WTC11 (cell line): ENCODE measurements at regions not wholly inside any gene's neighbourhood (a gene's known extent, or its start where the extent isn't known, plus 50 kb on each side); places are given as distances from the start of the nearest gene placed in this dataset.

ENCODE experiments used
- ATAC-seq: fragments of 200-7000 bp; cut with Tn5 transposase; 2 replicates; pipeline ENCODE4 v1.10.0; 2021; ENCODE audit warnings: mild to moderate bottlenecking, moderate library complexity
- CTCF ChIA-PET: fragments of 300-600 bp; sonication (Branson Sonifier 250); formaldehyde crosslinking; loops from one replicate; lab custom pipeline; 2021; ENCODE audit warnings: antibody characterized with exemption; lab: Charles Lee
- POLR2A ChIA-PET: fragments of 350-600 bp; sonication (Branson Sonifier 250); formaldehyde crosslinking; loops from one replicate; lab custom pipeline; 2021; ENCODE audit warnings: antibody characterized with exemption; lab: Charles Lee
- DNase-seq: peaks from one replicate; pipeline ENCODE4 v3.0.0; 2021; ENCODE audit warnings: low spot score
- H3K27ac Mint-ChIP-seq: 2 replicates; pipeline ENCODE4 v1.8.0; 2021; ENCODE audit warnings: mixed read lengths
- H3K27me3 Mint-ChIP-seq: 2 replicates; pipeline ENCODE4 v1.8.0; 2021; ENCODE audit warnings: low read depth, mild to moderate bottlenecking, moderate library complexity, mixed read lengths
- H3K36me3 Mint-ChIP-seq: 2 replicates; pipeline ENCODE4 v1.8.0; 2021; ENCODE audit warnings: mixed read lengths
- H3K4me1 Mint-ChIP-seq: 2 replicates; pipeline ENCODE4 v1.8.0; 2022; ENCODE audit warnings: mixed read lengths
- H3K4me3 Mint-ChIP-seq: 2 replicates; pipeline ENCODE4 v1.8.0; 2021; ENCODE audit warnings: mild to moderate bottlenecking, moderate library complexity, mixed read lengths
- H3K9me3 Mint-ChIP-seq: 2 replicates; pipeline ENCODE4 v1.8.0; 2021; ENCODE audit warnings: mixed read lengths
- ESRRA ChIP-seq: sonication (generic); formaldehyde crosslinking; IDR thresholded peaks from 2 replicates; pipeline ENCODE4 v1.8.1; 2022; ENCODE audit warnings: mild to moderate bottlenecking, missing genetic modification reagents, borderline replicate concordance
- FOXJ3 ChIP-seq: sonication (generic); formaldehyde crosslinking; IDR thresholded peaks from 2 replicates; pipeline ENCODE4 v1.9.0; 2021; ENCODE audit warnings: missing genetic modification reagents, mild to moderate bottlenecking, borderline replicate concordance
- FOXP1 ChIP-seq: sonication (generic); formaldehyde crosslinking; IDR thresholded peaks from 2 replicates; pipeline ENCODE4 v1.8.0; 2022; ENCODE audit warnings: missing genetic modification reagents, mild to moderate bottlenecking, moderate library complexity, borderline replicate concordance
- GABPB1 ChIP-seq: sonication (generic); formaldehyde crosslinking; IDR thresholded peaks from 2 replicates; pipeline ENCODE4 v1.8.1; 2023; ENCODE audit warnings: mild to moderate bottlenecking, missing genetic modification reagents
- JAZF1 ChIP-seq: fragments of 250-450 bp; sonication (Bioruptor Pico); IDR thresholded peaks from 2 replicates; pipeline ENCODE4 v1.9.0; 2021; ENCODE audit warnings: moderate library complexity, mild to moderate bottlenecking, inconsistent platforms
- MYBL2 ChIP-seq: sonication (generic); formaldehyde crosslinking; IDR thresholded peaks from 2 replicates; pipeline ENCODE4 v1.8.1; 2023; ENCODE audit warnings: mild to moderate bottlenecking, moderate library complexity, missing genetic modification reagents
- NR3C1 ChIP-seq: sonication (generic); formaldehyde crosslinking; conservative IDR thresholded peaks from 2 replicates; pipeline ENCODE4 v1.8.1; 2023; ENCODE audit warnings: low read depth, mild to moderate bottlenecking, missing genetic modification reagents
- OVOL2 ChIP-seq: fragments of 250-450 bp; sonication (Bioruptor Pico); IDR thresholded peaks from 2 replicates; pipeline ENCODE4 v1.9.0; 2021; ENCODE audit warnings: mild to moderate bottlenecking, borderline replicate concordance
- TF ChIP-seq, protein P1 (sequence below): sonication (generic); formaldehyde crosslinking; IDR thresholded peaks from 2 replicates; pipeline ENCODE4 v1.8.1; 2022; ENCODE audit warnings: low read depth, missing genetic modification reagents, borderline replicate concordance
- TF ChIP-seq, protein P2 (sequence below): fragments of 200-600 bp; IDR thresholded peaks from 2 replicates; pipeline ENCODE4 v1.8.0; 2022; ENCODE audit warnings: antibody characterized with exemption
- TF ChIP-seq, protein P3 (sequence below): sonication (generic); formaldehyde crosslinking; IDR thresholded peaks from 2 replicates; pipeline ENCODE4 v1.8.1; 2023; ENCODE audit warnings: mild to moderate bottlenecking, missing genetic modification reagents, moderate library complexity
- TF ChIP-seq, protein P4 (sequence below): fragments of 250-450 bp; sonication (Bioruptor Pico); IDR thresholded peaks from 2 replicates; pipeline ENCODE4 v1.9.0; 2021; ENCODE audit warnings: mild to moderate bottlenecking
- TF ChIP-seq, protein P5 (sequence below): sonication (generic); formaldehyde crosslinking; IDR thresholded peaks from 2 replicates; pipeline ENCODE4 v1.8.0; 2022; ENCODE audit warnings: mild to moderate bottlenecking, missing genetic modification reagents

DNA sequence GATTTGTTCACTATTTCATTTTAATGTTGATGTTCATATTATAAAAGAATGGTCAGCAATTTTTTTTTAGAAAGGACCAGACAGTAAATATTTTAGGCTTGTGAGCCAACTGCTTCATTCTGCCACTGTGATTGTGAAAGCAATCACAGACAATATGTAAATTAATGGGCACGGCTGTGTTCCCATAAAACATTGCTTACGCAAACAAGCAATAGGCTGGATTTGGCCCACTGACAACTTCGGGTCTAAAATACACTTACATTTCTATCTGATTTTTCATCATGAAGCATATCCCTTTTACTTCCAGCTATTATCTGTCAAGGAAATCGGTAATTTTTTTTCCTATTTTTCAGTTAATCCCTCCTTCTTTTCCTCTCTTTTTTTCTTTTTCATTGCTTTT lies 182.2 kb upstream of the CDH2 start (continued):
- TF ChIP-seq, protein P1, sequence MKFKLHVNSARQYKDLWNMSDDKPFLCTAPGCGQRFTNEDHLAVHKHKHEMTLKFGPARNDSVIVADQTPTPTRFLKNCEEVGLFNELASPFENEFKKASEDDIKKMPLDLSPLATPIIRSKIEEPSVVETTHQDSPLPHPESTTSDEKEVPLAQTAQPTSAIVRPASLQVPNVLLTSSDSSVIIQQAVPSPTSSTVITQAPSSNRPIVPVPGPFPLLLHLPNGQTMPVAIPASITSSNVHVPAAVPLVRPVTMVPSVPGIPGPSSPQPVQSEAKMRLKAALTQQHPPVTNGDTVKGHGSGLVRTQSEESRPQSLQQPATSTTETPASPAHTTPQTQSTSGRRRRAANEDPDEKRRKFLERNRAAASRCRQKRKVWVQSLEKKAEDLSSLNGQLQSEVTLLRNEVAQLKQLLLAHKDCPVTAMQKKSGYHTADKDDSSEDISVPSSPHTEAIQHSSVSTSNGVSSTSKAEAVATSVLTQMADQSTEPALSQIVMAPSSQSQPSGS, result no peak
- no peak for TF ChIP-seq NR3C1 (CRISPR knock-in tag)
- TF ChIP-seq, all 79 proteins: peak for 0

DNA sequence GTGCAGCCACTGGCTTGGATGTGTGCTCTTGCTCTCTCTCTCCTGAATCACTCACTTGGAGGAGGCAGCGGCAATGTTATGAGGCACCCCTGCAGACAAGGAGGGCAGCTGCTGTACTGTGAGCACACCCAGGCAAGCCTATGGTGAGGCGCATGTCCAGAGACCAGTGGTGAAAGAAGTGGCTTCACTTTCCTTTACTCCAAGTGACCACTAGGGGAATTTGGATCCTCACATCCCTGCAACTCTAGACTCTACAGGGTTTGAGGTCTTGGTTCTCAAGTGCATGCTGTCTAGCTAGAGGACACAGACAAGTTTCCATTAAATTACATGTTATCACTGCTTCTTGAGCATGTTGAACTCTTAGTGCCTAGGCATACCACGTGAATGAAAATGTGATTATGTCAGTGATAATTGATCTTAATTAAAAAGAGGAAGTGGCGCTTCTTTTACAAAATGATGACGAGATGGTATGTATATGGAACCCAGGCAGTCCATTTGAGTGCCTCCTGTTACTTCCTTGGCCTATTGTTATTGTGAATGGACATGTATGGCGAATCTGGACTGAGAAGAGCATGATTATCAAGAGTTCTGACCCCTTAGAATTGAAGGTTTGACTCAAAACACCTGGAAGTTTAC lies 181.0 kb upstream of the CDH2 start:
- Mint-ChIP-seq H3K27me3 (no peaks in the 10 kb centered on the region), H3K4me3 (no peak overlapping the region), H3K36me3 (peaks cover 8% of the 10 kb centered on the region; the same call in 1 of the 2 replicates), H3K4me1 (peaks cover 8% of the 10 kb centered on the region; the same call in 1 of the 2 replicates), H3K27ac (no peak overlapping the region), H3K9me3 (peaks cover 23% of the 10 kb centered on the region)
- ChIA-PET CTCF (interaction anchor here (0.9 to 1.1 kb wide), 2 partner anchors 8 to 9 kb away, joined by 4 read pairs; no protein-coding TSS in a partner anchor), POLR2A (no interaction called here)
- DNase-seq, result peak; percentile 17
- TF ChIP-seq FOXP1 (CRISPR knock-in tag), result no peak
- TF ChIP-seq, protein P2, sequence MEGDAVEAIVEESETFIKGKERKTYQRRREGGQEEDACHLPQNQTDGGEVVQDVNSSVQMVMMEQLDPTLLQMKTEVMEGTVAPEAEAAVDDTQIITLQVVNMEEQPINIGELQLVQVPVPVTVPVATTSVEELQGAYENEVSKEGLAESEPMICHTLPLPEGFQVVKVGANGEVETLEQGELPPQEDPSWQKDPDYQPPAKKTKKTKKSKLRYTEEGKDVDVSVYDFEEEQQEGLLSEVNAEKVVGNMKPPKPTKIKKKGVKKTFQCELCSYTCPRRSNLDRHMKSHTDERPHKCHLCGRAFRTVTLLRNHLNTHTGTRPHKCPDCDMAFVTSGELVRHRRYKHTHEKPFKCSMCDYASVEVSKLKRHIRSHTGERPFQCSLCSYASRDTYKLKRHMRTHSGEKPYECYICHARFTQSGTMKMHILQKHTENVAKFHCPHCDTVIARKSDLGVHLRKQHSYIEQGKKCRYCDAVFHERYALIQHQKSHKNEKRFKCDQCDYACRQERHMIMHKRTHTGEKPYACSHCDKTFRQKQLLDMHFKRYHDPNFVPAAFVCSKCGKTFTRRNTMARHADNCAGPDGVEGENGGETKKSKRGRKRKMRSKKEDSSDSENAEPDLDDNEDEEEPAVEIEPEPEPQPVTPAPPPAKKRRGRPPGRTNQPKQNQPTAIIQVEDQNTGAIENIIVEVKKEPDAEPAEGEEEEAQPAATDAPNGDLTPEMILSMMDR, result peak; percentile 65
- TF ChIP-seq, all 79 proteins: peak for 1
- peak; percentile 99 for ATAC-seq

DNA sequence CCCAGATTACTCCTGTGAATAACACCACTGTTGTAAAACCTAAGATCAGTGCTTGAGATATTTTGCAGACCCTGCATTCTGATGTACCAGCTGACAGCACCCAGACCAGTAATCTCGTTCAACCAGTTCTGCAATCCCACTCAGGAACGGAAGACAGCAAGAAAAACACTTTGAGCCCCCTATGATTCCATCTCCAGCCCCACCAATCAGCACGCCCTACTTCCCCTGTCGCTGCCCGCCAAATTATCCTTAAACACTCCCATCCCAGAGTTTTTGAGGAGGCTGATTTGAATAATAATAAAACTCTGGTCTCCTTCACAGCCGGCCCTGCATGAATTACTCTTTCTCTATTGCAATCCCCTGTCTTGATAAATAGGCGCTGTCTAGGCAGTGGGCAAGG lies 173.9 kb upstream of the CDH2 start:
- ChIA-PET POLR2A (interaction anchor here (0.6 kb wide), 1 partner anchor 215 kb away, joined by 3 read pairs; no protein-coding TSS in a partner anchor), CTCF (no interaction called here)
- Mint-ChIP-seq H3K27me3 (no peaks in the 10 kb centered on the region), H3K27ac (peak overlapping the region; percentile 88; the same call in 1 of the 2 replicates), H3K4me1 (peaks cover 51% of the 10 kb centered on the region), H3K36me3 (0 out of 2 replicates have a peak, but pooled peaks cover 6% of the 10 kb centered on the region), H3K4me3 (peak overlapping the region; percentile 15), H3K9me3 (peaks cover 14% of the 10 kb centered on the region)
- DNase-seq, result no peak
- TF ChIP-seq, protein P3, sequence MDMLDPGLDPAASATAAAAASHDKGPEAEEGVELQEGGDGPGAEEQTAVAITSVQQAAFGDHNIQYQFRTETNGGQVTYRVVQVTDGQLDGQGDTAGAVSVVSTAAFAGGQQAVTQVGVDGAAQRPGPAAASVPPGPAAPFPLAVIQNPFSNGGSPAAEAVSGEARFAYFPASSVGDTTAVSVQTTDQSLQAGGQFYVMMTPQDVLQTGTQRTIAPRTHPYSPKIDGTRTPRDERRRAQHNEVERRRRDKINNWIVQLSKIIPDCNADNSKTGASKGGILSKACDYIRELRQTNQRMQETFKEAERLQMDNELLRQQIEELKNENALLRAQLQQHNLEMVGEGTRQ (CRISPR knock-in tag), result 0 out of 2 replicates have a peak, but pooled peaks have one; percentile 8
- TF ChIP-seq GABPB1 (CRISPR knock-in tag) (no peak), ESRRA (no peak), MYBL2 (CRISPR knock-in tag) (no peak), FOXJ3 (CRISPR knock-in tag) (no peak)
- TF ChIP-seq, protein P4, sequence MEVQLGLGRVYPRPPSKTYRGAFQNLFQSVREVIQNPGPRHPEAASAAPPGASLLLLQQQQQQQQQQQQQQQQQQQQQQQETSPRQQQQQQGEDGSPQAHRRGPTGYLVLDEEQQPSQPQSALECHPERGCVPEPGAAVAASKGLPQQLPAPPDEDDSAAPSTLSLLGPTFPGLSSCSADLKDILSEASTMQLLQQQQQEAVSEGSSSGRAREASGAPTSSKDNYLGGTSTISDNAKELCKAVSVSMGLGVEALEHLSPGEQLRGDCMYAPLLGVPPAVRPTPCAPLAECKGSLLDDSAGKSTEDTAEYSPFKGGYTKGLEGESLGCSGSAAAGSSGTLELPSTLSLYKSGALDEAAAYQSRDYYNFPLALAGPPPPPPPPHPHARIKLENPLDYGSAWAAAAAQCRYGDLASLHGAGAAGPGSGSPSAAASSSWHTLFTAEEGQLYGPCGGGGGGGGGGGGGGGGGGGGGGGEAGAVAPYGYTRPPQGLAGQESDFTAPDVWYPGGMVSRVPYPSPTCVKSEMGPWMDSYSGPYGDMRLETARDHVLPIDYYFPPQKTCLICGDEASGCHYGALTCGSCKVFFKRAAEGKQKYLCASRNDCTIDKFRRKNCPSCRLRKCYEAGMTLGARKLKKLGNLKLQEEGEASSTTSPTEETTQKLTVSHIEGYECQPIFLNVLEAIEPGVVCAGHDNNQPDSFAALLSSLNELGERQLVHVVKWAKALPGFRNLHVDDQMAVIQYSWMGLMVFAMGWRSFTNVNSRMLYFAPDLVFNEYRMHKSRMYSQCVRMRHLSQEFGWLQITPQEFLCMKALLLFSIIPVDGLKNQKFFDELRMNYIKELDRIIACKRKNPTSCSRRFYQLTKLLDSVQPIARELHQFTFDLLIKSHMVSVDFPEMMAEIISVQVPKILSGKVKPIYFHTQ (CRISPR knock-in tag), result no peak
- ATAC-seq, result peak; percentile 93

DNA sequence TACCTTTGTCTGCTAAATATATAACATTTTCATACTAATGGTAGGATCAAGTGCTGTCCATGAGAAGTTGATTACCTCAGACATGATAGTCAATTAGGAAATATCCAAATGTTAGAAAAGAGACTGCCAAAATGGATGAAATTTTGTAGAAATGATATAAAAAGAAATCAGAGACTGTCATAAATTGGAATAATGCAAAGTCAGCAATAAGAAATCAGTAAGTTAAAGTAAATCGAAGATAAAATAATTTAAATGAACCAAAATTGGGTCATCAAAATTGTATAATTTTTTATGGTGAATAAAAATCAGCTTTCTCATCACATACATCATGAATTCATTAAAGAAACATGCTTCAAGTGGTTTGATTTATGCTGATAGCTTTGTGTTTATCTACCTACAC lies 165.3 kb upstream of the CDH2 start:
- no peak for TF ChIP-seq JAZF1 (CRISPR knock-in tag)
- no peak for TF ChIP-seq OVOL2 (CRISPR knock-in tag)
- TF ChIP-seq, protein P5, sequence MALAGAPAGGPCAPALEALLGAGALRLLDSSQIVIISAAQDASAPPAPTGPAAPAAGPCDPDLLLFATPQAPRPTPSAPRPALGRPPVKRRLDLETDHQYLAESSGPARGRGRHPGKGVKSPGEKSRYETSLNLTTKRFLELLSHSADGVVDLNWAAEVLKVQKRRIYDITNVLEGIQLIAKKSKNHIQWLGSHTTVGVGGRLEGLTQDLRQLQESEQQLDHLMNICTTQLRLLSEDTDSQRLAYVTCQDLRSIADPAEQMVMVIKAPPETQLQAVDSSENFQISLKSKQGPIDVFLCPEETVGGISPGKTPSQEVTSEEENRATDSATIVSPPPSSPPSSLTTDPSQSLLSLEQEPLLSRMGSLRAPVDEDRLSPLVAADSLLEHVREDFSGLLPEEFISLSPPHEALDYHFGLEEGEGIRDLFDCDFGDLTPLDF (CRISPR knock-in tag), result no peak
- TF ChIP-seq, all 79 proteins: peak for 0
- POLR2A ChIA-PET, result no interaction called here
- Mint-ChIP-seq H3K36me3 (peaks cover 7% of the 10 kb centered on the region), H3K27ac (no peak overlapping the region), H3K9me3 (peaks cover 18% of the 10 kb centered on the region), H3K4me1 (peaks cover under 1% of the 10 kb centered on the region), H3K4me3 (no peak overlapping the region), H3K27me3 (no peaks in the 10 kb centered on the region)
- no peak for ATAC-seq
- CTCF ChIA-PET, result no interaction called here
- no peak for DNase-seq
